H1 (cell line): ENCODE measurements at regions not wholly inside any gene's neighbourhood (a gene's known extent, or its start where the extent isn't known, plus 50 kb on each side); places are given as distances from the start of the nearest gene placed in this dataset.

ENCODE experiments used
- EGR1 ChIP-seq: IDR thresholded peaks from 2 replicates; pipeline ENCODE4 v1.6.1; 2011; ENCODE audit warnings: low read depth, low read length, borderline replicate concordance
- GABPA ChIP-seq: IDR thresholded peaks from 2 replicates; pipeline ENCODE4 v1.6.1; 2011; ENCODE audit warnings: mild to moderate bottlenecking, low read length, moderate library complexity, borderline replicate concordance; ENCODE audit not compliant: insufficient read depth
- POLR2A ChIP-seq, 2 experiments: IDR thresholded peaks; 1 replicate in 1 of 2; 2 replicates in 1 of 2; pipeline ENCODE4 v1.6.1; 2011; ENCODE audit warnings: low read depth in 2 of 2, low read length in 2 of 2, mild to moderate bottlenecking in 2 of 2; ENCODE audit errors: control extremely low read depth in 1 of 2
- TCF12 ChIP-seq: IDR thresholded peaks from 2 replicates; pipeline ENCODE4 v1.6.1; 2011; ENCODE audit warnings: low read depth, mild to moderate bottlenecking, low read length
- TF ChIP-seq, protein P1 (sequence below): fragments of 300-600 bp; sonication (generic); IDR thresholded peaks from 2 replicates; pipeline ENCODE4 v1.7.1; 2012; ENCODE audit warnings: low read length, moderate library complexity, mild to moderate bottlenecking, inconsistent platforms; ENCODE audit not compliant: insufficient replicate concordance

DNA sequence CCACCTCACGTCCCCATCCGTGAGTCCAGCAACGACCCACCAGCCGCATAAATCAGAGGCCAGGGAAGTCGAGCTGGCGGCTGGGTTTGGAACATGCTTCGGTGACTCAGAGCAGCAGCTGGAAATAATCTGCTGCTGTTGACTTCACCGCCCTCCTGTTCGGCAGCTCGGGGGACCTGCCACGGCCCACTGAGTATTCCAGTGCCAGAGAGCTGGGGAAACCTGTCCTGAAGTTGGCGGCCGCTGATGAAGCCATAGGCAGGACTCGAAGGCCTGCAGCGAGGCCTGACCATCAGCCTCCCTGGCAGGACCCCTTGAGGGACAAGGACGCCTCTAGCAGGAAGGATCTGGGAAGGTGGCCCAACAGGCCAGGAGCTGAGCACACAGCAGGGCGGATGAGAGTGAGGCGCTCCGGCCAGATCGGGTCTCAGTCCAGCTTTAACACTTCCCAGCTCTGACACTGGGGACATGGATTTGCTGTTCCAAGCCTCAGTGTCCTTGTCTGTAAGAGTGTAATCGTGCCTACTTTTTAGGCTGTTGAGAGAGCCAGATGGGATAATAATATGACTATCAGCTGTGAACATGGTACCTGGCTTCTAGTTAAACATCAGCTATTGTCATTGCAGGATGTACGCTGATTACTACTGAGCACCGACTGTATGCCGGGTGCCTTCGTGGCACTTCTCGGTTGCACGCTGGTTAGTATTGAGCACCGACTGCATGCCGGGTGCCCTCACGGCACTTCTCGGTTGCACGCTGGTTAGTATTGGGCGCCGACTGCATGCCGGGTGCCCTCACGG, 50.4 kb upstream of the CIBAR2 start (continued):
- TF ChIP-seq, protein P1, sequence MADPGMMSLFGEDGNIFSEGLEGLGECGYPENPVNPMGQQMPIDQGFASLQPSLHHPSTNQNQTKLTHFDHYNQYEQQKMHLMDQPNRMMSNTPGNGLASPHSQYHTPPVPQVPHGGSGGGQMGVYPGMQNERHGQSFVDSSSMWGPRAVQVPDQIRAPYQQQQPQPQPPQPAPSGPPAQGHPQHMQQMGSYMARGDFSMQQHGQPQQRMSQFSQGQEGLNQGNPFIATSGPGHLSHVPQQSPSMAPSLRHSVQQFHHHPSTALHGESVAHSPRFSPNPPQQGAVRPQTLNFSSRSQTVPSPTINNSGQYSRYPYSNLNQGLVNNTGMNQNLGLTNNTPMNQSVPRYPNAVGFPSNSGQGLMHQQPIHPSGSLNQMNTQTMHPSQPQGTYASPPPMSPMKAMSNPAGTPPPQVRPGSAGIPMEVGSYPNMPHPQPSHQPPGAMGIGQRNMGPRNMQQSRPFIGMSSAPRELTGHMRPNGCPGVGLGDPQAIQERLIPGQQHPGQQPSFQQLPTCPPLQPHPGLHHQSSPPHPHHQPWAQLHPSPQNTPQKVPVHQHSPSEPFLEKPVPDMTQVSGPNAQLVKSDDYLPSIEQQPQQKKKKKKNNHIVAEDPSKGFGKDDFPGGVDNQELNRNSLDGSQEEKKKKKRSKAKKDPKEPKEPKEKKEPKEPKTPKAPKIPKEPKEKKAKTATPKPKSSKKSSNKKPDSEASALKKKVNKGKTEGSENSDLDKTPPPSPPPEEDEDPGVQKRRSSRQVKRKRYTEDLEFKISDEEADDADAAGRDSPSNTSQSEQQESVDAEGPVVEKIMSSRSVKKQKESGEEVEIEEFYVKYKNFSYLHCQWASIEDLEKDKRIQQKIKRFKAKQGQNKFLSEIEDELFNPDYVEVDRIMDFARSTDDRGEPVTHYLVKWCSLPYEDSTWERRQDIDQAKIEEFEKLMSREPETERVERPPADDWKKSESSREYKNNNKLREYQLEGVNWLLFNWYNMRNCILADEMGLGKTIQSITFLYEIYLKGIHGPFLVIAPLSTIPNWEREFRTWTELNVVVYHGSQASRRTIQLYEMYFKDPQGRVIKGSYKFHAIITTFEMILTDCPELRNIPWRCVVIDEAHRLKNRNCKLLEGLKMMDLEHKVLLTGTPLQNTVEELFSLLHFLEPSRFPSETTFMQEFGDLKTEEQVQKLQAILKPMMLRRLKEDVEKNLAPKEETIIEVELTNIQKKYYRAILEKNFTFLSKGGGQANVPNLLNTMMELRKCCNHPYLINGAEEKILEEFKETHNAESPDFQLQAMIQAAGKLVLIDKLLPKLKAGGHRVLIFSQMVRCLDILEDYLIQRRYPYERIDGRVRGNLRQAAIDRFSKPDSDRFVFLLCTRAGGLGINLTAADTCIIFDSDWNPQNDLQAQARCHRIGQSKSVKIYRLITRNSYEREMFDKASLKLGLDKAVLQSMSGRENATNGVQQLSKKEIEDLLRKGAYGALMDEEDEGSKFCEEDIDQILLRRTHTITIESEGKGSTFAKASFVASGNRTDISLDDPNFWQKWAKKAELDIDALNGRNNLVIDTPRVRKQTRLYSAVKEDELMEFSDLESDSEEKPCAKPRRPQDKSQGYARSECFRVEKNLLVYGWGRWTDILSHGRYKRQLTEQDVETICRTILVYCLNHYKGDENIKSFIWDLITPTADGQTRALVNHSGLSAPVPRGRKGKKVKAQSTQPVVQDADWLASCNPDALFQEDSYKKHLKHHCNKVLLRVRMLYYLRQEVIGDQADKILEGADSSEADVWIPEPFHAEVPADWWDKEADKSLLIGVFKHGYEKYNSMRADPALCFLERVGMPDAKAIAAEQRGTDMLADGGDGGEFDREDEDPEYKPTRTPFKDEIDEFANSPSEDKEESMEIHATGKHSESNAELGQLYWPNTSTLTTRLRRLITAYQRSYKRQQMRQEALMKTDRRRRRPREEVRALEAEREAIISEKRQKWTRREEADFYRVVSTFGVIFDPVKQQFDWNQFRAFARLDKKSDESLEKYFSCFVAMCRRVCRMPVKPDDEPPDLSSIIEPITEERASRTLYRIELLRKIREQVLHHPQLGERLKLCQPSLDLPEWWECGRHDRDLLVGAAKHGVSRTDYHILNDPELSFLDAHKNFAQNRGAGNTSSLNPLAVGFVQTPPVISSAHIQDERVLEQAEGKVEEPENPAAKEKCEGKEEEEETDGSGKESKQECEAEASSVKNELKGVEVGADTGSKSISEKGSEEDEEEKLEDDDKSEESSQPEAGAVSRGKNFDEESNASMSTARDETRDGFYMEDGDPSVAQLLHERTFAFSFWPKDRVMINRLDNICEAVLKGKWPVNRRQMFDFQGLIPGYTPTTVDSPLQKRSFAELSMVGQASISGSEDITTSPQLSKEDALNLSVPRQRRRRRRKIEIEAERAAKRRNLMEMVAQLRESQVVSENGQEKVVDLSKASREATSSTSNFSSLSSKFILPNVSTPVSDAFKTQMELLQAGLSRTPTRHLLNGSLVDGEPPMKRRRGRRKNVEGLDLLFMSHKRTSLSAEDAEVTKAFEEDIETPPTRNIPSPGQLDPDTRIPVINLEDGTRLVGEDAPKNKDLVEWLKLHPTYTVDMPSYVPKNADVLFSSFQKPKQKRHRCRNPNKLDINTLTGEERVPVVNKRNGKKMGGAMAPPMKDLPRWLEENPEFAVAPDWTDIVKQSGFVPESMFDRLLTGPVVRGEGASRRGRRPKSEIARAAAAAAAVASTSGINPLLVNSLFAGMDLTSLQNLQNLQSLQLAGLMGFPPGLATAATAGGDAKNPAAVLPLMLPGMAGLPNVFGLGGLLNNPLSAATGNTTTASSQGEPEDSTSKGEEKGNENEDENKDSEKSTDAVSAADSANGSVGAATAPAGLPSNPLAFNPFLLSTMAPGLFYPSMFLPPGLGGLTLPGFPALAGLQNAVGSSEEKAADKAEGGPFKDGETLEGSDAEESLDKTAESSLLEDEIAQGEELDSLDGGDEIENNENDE = no peak
- no peak for TF ChIP-seq POLR2A (IDR thresholded peaks at IDR 0.05; ENCODE audit: control extremely low read depth in 1 of 2, low read depth in 2 of 2, low read length in 2 of 2)
- TF ChIP-seq EGR1 = no peak
- no peak for TF ChIP-seq TCF12
- TF ChIP-seq GABPA = no peak
